GM12878 (cell line): ENCODE measurements at regions not wholly inside any gene's neighbourhood (a gene's known extent, or its start where the extent isn't known, plus 50 kb on each side); places are given as distances from the start of the nearest gene placed in this dataset.
A peak's percentile ranks its signal among the peaks of the same experiment; 100 is the strongest.

Source experiments
- ATAC-seq: fragments of 200-7000 bp; cut with Tn5 transposase; 3 replicates; pipeline ENCODE4 v1.9.1; 2020; ENCODE audit warnings: mild to moderate bottlenecking, moderate library complexity
- BruUV-seq: library from RNA; stranded (reverse); fragments of 400-500 nt; replicated peaks from 2 replicates; lab custom pipeline; 2021; lab: Mats Ljungman, UMichigan
- CTCF ChIA-PET: fragments of 300-600 bp; sonication (Branson Sonifier 250); formaldehyde crosslinking; extraction: SDS; loops from one replicate; lab custom pipeline; 2021; ENCODE audit warnings: inconsistent platforms; lab: Yijun Ruan, JAX
- POLR2A ChIA-PET: fragments of 350-600 bp; formaldehyde crosslinking; extraction: SDS; loops from one replicate; lab custom pipeline; 2021; ENCODE audit warnings: inconsistent platforms; lab: Charles Lee
- RAD21 ChIA-PET: fragments of 300-600 bp; sonication (Branson Sonifier 250); formaldehyde crosslinking; loops from one replicate; lab custom pipeline; 2023; ENCODE audit warnings: antibody characterized with exemption; ENCODE audit not compliant: unreplicated experiment; lab: Charles Lee
- SMC1A ChIA-PET: fragments of 300-600 bp; sonication (Branson Sonifier 250); formaldehyde crosslinking; loops from one replicate; lab custom pipeline; 2023; ENCODE audit not compliant: unreplicated experiment, uncharacterized antibody; lab: Charles Lee
- DNase-seq: peaks from one replicate; pipeline ENCODE4 v3.0.0-alpha.2; 2011; ENCODE audit warnings: low read depth, low spot score
- FAIRE-seq: peaks from 3 replicates; lab custom pipeline; 2011; peaks lifted over from hg19 to GRCh38; lab: Jason Lieb, UNC
- H2AFZ ChIP-seq: 2 replicates; pipeline ENCODE4 v1.6.0; 2011; ENCODE audit warnings: low read depth, low read length, control low read depth; ENCODE audit not compliant: control insufficient read depth
- H3K27ac ChIP-seq: 2 replicates; pipeline ENCODE4 v1.5.1; 2011; ENCODE audit warnings: control low read depth; ENCODE audit not compliant: control insufficient read depth, insufficient read depth
- H3K27me3 ChIP-seq, 2 experiments: replicated peaks in 1 of 2; 2 replicates each; pipeline versions ENCODE4 v1.6.0 to v1.6.1; 2011; ENCODE audit warnings: low read length in 1 of 2; ENCODE audit not compliant: control insufficient read depth in 2 of 2, insufficient read depth in 2 of 2
- H3K36me3 ChIP-seq, 2 experiments: 2 replicates each; pipeline ENCODE4 v1.5.1; 2011; ENCODE audit warnings: low read length in 1 of 2; ENCODE audit not compliant: control insufficient read depth in 2 of 2, insufficient read depth in 2 of 2
- H3K4me1 ChIP-seq: 2 replicates; pipeline ENCODE4 v1.6.1; 2011; ENCODE audit warnings: mild to moderate bottlenecking, low read length, moderate library complexity, mixed read lengths; ENCODE audit not compliant: control insufficient read depth, insufficient read depth
- H3K4me2 ChIP-seq: 2 replicates; pipeline ENCODE4 v1.6.0; 2011; ENCODE audit warnings: control low read depth; ENCODE audit not compliant: control insufficient read depth, insufficient read depth
- H3K4me3 ChIP-seq: fragments of 200-600 bp; sonication (generic); 2 replicates; pipeline ENCODE4 v1.5.1; 2016
- H3K79me2 ChIP-seq: 2 replicates; pipeline ENCODE4 v1.6.0; 2011; ENCODE audit warnings: low read length; ENCODE audit not compliant: control insufficient read depth, insufficient read depth
- H3K9ac ChIP-seq: 2 replicates; pipeline ENCODE4 v1.8.0; 2011; ENCODE audit warnings: low read length, control low read depth, mixed read lengths; ENCODE audit not compliant: control insufficient read depth, insufficient read depth
- H3K9me3 ChIP-seq: replicated peaks from 3 replicates; pipeline ENCODE4 v1.5.1; 2011; ENCODE audit warnings: mild to moderate bottlenecking, low read length; ENCODE audit not compliant: control insufficient read depth, insufficient read depth
- H4K20me1 ChIP-seq: 2 replicates; pipeline ENCODE4 v1.6.0; 2011; ENCODE audit not compliant: control insufficient read depth, insufficient read depth
- CEBPZ ChIP-seq: fragments of 150-350 bp; IDR thresholded peaks from 2 replicates; pipeline ENCODE4 v1.6.1; 2016; ENCODE audit warnings: low read depth, low read length
- IRF4 ChIP-seq: IDR thresholded peaks from 2 replicates; pipeline ENCODE4 v1.6.1; 2011; ENCODE audit warnings: low read depth, low read length
- NFYB ChIP-seq: IDR thresholded peaks from 2 replicates; pipeline ENCODE4 v1.6.1; 2011; ENCODE audit warnings: low read depth, mild to moderate bottlenecking, low read length, improper control_type of control experiment, moderate library complexity; ENCODE audit not compliant: insufficient read depth
- SPI1 ChIP-seq: IDR thresholded peaks from 2 replicates; pipeline ENCODE4 v1.6.1; 2011; ENCODE audit warnings: low read depth, mild to moderate bottlenecking, low read length, moderate library complexity, borderline replicate concordance; ENCODE audit not compliant: insufficient read depth
- WGBS: methylation state at CpG from one replicate; pipeline ENCODE4 v1.1.6; 2016; ENCODE audit warnings: low lambda C conversion rate; ENCODE audit not compliant: insufficient replicate concordance, insufficient coverage; ENCODE audit errors: missing lambda C conversion rate; 5-methylcytosine and 5-hydroxymethylcytosine counted together
- in situ Hi-C: fragments of 300-500 bp; cut with MboI; formaldehyde crosslinking; loops from 9 replicates; pipeline ENCODE4 v1.14.3; 2018; ENCODE audit warnings: mixed read lengths
- intact Hi-C: fragments of 100-400 bp; cut with micrococcal nuclease; formaldehyde crosslinking; loops from one replicate; pipeline ENCODE4 v1.14.2; 2022; ENCODE audit not compliant: unreplicated experiment

DNA sequence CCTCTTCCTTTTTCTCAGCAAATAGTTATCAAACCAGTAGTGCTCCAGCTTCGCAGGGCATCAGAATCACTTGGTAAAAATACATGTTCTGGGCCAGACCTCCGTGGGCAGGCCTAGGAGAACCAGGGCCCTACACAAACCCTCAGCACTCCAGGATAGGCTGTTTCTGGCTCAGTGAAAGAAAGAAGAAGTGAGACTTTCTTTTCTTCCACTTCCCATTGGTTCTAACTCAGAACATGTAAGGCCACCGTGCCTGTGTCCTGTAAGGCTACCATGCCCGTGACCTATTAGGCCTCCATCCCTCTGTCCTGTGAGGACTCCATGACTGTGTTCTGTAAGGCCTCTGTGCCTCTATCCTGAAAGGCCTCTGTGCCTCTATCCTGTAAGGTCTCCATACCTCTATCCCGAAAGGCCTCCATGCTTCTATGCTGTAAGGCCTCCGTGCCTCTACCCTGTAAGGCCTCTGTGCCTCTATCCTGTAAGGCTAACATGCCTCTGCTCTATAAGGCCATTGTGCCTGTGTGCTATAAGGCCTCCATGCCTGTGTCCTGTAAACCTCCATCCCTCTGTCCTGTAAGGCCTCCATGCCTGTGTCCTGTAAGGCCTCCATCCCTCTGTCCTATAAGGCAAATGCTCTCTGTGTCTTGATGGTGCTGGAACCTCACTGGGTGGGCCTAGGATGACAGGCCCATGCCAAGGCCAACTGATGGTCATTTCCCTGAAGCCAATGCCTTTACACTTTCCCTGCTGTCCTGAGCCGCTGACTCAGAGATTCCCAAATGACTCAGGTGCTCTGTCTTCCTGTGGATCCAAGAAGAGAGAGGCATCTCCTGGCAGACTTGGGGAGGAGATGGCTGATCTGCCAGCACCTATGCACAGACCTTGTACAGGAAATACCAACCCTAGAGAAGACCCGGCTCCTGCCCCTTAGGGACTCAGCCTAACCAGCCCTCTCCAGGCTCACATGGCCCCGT lies 96.6 kb upstream of the CACUL1 start:
- H3K9me3 ChIP-seq: no peaks in the 10 kb centered on the region; the same call in 2 of the 3 replicates
- no peak overlapping the region for H3K9ac ChIP-seq
- in situ Hi-C loops: no loop called here
- no peak overlapping the region for H2AFZ ChIP-seq
- H3K36me3 ChIP-seq: no peaks in the 10 kb centered on the region
- peak; percentile 36; the same call in 1 of the 2 replicates for TF ChIP-seq NFYB
- peak; percentile 83 for TF ChIP-seq SPI1
- 0 out of 2 replicates have a peak, but pooled peaks have one; percentile 27 for TF ChIP-seq IRF4
- TF ChIP-seq CEBPZ: no peak
- POLR2A ChIA-PET: no interaction called here
- H3K79me2 ChIP-seq: no peaks in the 10 kb centered on the region
- peak; percentile 82 for ATAC-seq
- DNase-seq: no peak
- H4K20me1 ChIP-seq: no peaks in the 10 kb centered on the region
- no peak overlapping the region for H3K27ac ChIP-seq
- intact Hi-C loops: no loop called here
- H3K27me3 ChIP-seq: no peaks in the 10 kb centered on the region
- no peak overlapping the region for H3K4me2 ChIP-seq
- RAD21 ChIA-PET: no interaction called here
- peaks cover 3% of the 10 kb centered on the region; the same call in 1 of the 2 replicates for H3K4me1 ChIP-seq
- SMC1A ChIA-PET: no interaction called here
- CTCF ChIA-PET: no interaction called here
- BruUV-seq: no TSS peak
- no peak for FAIRE-seq
- H3K4me3 ChIP-seq: no peak overlapping the region
- WGBS: 53% methylated on average over 9 of the region's 9 CpGs
